Left forelimb (tissue), 1 donor: ENCODE measurements at regions not wholly inside any gene's neighbourhood (a gene's known extent, or its start where the extent isn't known, plus 50 kb on each side); places are given as distances from the start of the nearest gene placed in this dataset.

Source experiments
- DNase-seq: peaks from one replicate; pipeline ENCODE4 v3.0.0-alpha.2; 2018; ENCODE audit warnings: low spot score

- DNase-seq, result no peak
Observed at GRCh38 chr15:81596159-81596865, 222.3 kb upstream of the TMC3 start.

- DNase-seq, result no peak
Observed at GRCh38 chr15:81595752-81596151, 221.7 kb upstream of the TMC3 start.

GRCh38 chr15:81589671-81590070 is 215.7 kb upstream of the TMC3 start:
- DNase-seq, result no peak

- no peak for DNase-seq
Observed at GRCh38 chr15:81575436-81576123, 201.6 kb upstream of the TMC3 start.

GRCh38 chr15:81573098-81573746 is 199.2 kb upstream of the TMC3 start:
- no peak for DNase-seq

- no peak for DNase-seq
Observed at GRCh38 chr15:81572190-81572589, 198.2 kb upstream of the TMC3 start.

GRCh38 chr15:81569286-81570080 is 195.5 kb upstream of the TMC3 start:
- DNase-seq, result no peak

GRCh38 chr15:81567924-81568323 is 193.9 kb upstream of the TMC3 start:
- DNase-seq, result no peak

GRCh38 chr15:81562986-81563385 is 189.0 kb upstream of the TMC3 start:
- no peak for DNase-seq

- no peak for DNase-seq
Observed at GRCh38 chr15:81560405-81560804, 186.4 kb upstream of the TMC3 start.

- no peak for DNase-seq
Observed at GRCh38 chr15:81558056-81558455, 184.0 kb upstream of the TMC3 start.

- no peak for DNase-seq
Observed at GRCh38 chr15:81555346-81555745, 181.3 kb upstream of the TMC3 start.

- no peak for DNase-seq
Observed at GRCh38 chr15:81548365-81549130, 174.5 kb upstream of the TMC3 start.

GRCh38 chr15:81547521-81548132 is 173.6 kb upstream of the TMC3 start:
- no peak for DNase-seq

- DNase-seq, result no peak
Observed at GRCh38 chr15:81544385-81544784, 170.4 kb upstream of the TMC3 start.

GRCh38 chr15:81540909-81541308 is 166.9 kb upstream of the TMC3 start:
- no peak for DNase-seq

GRCh38 chr15:81536356-81536755 is 162.3 kb upstream of the TMC3 start:
- no peak for DNase-seq

GRCh38 chr15:81534124-81534523 is 160.1 kb upstream of the TMC3 start:
- no peak for DNase-seq

GRCh38 chr15:81532001-81532400 is 158.0 kb upstream of the TMC3 start:
- no peak for DNase-seq

GRCh38 chr15:81531109-81531592 is 157.1 kb upstream of the TMC3 start:
- peak; percentile 82 for DNase-seq

- no peak for DNase-seq
Observed at GRCh38 chr15:81530271-81530691, 156.3 kb upstream of the TMC3 start.
